ENCODE measurements at regions not wholly inside any gene's neighbourhood (a gene's known extent, or its start where the extent isn't known, plus 50 kb on each side); places are given as distances from the start of the nearest gene placed in this dataset.

- CTCF ChIA-PET = interaction anchor here (0.7 to 3.8 kb wide), 4 partner anchors 9 to 368 kb away, joined by 3 to 12 read pairs (median 4); no protein-coding TSS in a partner anchor
- H3K4me2 ChIP-seq (replicated peaks; ENCODE audit: low read depth, low read length, poor library complexity, severe bottlenecking) = no peak overlapping the region
- no peaks in the 10 kb centered on the region for H3K9me3 Mint-ChIP-seq (ENCODE audit: insufficient read depth)
These were observed 105.5 kb upstream of the IRF2BP2 start for GRCh38 chr1:234715252-234716014.

More at GRCh38 chr1:234715252-234716014, 105.5 kb upstream of the IRF2BP2 start:
- Histone ChIP-seq H3K79me2 (ENCODE audit: control insufficient read depth, insufficient read depth, low read length) (no peaks in the 10 kb centered on the region), H2AFZ (ENCODE audit: insufficient read depth, low read depth, low read length, poor library complexity, severe bottlenecking) (no peak overlapping the region), H3K4me3 (ENCODE audit: control extremely low read depth in 1 of 5, extremely low read depth in 1 of 5, insufficient read depth in 1 of 5, low read depth in 2 of 5, low read length in 4 of 5) (no peak overlapping the region), H3K9me3 (ENCODE audit: control extremely low read depth in 1 of 3, control insufficient read depth in 2 of 3, insufficient read depth in 1 of 3, low read length in 2 of 3) (no peaks in the 10 kb centered on the region), H3K36me3 (replicated peaks in 1 of 2; ENCODE audit: control extremely low read depth in 1 of 2, control insufficient read depth in 1 of 2, extremely low read depth in 1 of 2, insufficient read depth in 2 of 2, low read length in 1 of 2) (no peaks in the 10 kb centered on the region), H3K27me3 (replicated peaks in 1 of 4; ENCODE audit: control extremely low read depth in 1 of 4, control insufficient read depth in 3 of 4, insufficient read depth in 4 of 4, low read length in 3 of 4) (no peaks in the 10 kb centered on the region), H3K27ac (ENCODE audit: low read length in 2 of 2) (no peak overlapping the region), H3K4me1 (ENCODE audit: control insufficient read depth in 2 of 2, insufficient read depth in 2 of 2, low read length in 2 of 2) (no peaks in the 10 kb centered on the region), H4K20me1 (ENCODE audit: control insufficient read depth, insufficient read depth, low read length, poor library complexity, severe bottlenecking) (no peaks in the 10 kb centered on the region), H3K9ac (ENCODE audit: low read length) (no peak overlapping the region)
- POLR2A ChIA-PET = interaction anchor here (1.0 kb wide), 1 partner anchor 9 kb away, joined by 3 read pairs; no protein-coding TSS in a partner anchor
- Mint-ChIP-seq H3K4me1 (no peaks in the 10 kb centered on the region), H3K27me3 (no peaks in the 10 kb centered on the region), H3K4me3 (no peak overlapping the region), H3K27ac (no peak overlapping the region)
- WGBS (ENCODE audit: insufficient coverage) = 97% methylated on average over 9 of the region's 10 CpGs
- DNase-seq = no peak
- intact Hi-C loops (cut with micrococcal nuclease) = no loop called here
- TF ChIP-seq EZH2 (IDR thresholded peaks at IDR 0.05; ENCODE audit: borderline replicate concordance, insufficient read depth, low read depth, low read length, poor library complexity, severe bottlenecking) = no peak
- no peak for TF ChIP-seq CTCF (IDR thresholded peaks at IDR 0.05)
- no peak for ATAC-seq (ENCODE audit: low read depth)
